ENCODE measurements at regions not wholly inside any gene's neighbourhood (a gene's known extent, or its start where the extent isn't known, plus 50 kb on each side); places are given as distances from the start of the nearest gene placed in this dataset.

DNA sequence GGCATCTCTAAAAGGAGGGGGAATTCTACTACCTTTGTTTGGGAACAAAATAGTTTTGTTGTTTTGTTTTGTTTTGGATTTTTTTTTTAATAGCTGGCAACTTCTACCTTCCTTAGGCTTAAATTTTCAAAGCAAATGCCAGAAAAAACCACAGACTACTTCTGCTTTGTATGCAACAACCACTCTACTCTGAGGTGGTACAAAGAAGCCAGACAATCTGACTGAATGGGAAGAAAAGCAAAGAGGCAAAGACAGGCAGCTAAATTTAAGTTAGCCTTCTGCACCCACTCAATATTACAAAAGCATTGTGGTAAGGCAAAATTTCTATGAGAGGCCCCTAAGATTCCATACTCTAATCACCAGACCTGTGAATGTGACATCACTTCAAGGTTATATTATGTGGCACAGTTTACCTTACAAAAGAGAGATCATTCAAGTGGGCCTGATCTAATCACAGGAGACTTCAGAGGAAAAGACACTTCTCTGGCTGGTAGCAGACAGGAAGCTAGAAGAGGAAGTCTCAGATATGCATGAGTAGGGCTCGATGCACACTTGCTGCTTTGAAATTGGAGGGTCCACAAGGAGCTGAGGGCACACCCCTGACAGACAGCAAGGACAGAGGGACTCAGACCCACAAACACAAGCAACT is 566.6 kb downstream of the RPS29 start:
- DNase-seq: no peak

DNA sequence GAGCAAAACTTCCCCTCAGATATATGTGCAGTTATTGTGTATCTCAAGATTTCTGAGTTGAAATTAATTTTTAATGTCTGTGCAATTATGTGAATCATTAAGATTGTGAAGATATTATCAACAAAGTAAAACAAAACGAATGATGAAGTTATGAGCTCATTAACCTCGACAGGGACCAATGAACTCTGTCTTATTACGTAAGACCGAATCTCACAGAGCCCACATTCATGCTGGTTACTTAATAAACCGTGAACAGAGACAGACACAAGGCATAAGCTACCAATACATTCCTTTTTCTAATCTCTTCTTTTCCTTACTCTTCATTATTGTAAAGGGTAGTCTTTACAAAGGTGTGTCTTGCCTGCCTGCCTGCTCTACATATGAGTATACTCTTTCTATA is 568.7 kb downstream of the RPS29 start:
- no peak for DNase-seq

DNA sequence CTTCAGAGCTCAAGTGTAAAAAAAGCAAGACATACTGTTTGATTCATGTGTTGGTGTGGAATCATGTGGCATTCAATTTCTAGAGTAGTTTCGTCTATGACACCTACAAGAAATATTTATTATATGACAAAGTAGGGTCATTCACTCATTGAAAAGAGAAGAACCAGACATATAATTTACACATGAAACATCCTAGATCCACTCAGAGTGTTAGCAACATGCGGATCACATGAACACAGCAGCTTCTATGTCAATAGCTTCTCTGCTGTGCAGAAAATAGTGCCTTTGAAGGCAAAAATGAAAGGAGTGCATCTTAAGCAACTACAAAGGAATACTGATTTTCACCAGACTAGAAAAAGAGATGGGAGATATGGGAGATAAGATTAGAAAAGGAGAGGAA is 569.8 kb downstream of the RPS29 start:
- DNase-seq: no peak

DNA sequence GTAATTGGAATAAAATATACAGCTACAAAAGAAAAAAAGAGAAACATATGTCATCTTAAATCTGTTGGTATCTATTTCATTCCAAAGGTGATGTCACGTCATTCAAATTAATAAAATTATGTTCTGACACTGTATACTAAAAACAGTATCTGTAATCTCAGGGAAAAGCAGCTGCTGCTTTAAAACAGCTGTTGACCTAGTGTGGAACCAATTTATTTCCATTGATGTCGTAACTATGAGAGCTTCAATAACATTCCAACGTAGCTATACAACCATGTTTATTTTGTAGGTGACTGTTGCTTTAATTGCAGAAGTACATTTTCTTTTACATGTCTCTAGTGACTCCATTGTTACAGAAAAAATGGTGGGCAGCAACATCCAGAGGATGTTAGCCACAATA is 571.7 kb downstream of the RPS29 start:
- no peak for DNase-seq

- DNase-seq: no peak
These were observed 577.8 kb downstream of the RPS29 start for GRCh38 chr14:49008363-49008762.

DNA sequence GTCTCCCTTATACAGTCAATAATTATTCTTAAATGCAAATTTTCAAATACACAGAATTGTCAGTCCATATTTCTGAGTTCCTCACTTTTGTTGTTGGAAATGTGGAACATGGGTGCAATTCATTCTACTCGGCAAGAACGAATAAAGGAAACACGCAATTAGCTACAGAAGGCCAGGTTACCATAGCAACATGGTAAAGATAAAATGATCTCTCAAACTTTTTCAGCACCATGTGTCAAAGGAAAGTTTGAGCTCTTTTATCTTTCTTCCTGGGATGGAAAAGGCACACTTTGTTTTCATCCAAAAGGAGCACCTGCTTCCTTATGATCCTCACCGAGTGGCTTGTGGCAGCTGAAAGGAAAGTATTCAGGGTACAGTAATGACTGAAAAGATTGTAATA is 595.0 kb downstream of the RPS29 start:
- DNase-seq: no peak

GRCh38 chr14:48983351-48983888 is 602.8 kb downstream of the RPS29 start:
- no peak for DNase-seq

DNA sequence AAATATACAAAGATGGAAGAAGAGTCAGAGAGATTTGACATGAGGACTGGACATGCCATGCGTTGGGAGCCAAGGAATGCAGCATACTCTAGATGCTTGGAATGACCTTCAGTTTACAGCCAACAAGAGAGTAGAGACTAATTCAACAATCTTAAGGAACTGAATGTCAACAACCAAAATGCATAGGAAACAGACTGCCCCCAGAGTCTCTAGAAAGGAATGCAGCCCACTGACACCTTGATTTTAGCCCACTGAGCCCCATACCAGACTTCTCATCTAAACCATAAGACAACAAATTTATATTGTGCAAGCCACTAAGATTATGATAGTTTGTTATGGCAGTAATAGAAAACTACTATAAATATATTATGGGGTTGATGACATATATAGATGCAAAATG is 611.2 kb downstream of the RPS29 start:
- DNase-seq: no peak

GRCh38 chr14:48973151-48973550 is 613.0 kb downstream of the RPS29 start:
- no peak for DNase-seq

DNA sequence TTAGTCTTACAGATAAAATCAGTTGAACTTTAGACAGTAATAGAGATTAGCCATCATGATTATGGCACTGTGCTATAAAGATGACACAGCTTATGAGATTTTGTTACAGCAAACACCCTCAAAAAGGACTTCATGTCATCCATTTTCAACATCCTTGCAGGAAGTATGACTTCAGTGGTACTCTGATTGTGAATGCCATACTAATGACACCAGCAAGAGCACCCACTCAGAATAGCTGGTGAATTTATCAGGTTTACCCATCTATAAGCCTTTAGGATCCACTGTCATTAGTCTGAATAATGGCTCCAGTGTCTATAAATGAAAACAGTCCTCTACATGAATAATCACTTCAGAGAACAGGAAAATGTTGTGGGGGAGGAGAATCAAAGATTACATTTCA is 615.2 kb downstream of the RPS29 start:
- no peak for DNase-seq

GRCh38 chr14:48967419-48967818 is 618.8 kb downstream of the RPS29 start:
- DNase-seq: no peak

DNA sequence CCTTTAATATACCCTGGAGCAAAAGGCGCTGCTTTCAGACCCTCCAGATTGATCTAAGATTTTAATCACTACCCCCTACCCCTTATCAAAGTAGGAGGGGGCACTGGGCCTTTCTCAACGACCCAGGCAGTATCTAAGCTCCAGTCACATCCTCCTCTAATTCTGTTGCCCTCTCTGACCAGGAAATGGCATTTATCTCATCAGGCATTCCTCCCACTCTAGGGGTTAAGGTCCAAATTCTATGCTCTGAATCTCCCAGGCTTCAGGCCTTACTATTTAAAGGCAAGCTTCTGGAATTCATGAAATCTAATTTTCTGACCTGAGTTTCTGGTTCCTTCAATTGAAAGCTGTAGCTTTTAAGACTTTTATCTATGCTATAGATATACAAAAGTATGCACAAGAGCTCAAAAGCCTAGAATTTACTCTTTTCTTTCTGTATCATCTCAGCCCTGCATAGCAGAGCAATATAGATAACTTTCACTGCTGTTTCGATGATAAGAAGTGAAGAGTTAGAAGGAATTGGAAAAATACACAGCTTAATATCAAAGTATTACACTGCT is 622.9 kb downstream of the RPS29 start:
- DNase-seq: no peak

DNA sequence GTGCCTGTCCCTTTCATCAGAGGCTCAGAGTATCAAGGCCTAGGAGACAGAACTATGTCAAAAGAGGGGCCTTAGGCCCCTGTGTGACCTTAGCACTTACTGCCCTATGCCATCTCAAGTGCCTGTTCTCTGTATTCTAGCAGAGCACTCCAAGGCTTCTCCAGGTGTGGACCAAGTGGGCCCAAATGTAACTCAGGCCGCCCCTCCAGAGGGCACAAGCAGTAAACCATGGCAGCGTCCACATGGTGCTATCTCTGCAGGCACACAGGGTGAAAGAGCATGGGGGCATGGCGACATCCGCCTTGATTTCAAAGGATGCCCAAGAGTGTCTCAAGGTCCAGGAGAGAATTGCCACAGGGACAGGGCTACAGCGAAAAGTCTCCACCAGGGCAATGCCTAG is 628.7 kb downstream of the RPS29 start:
- no peak for DNase-seq

DNA sequence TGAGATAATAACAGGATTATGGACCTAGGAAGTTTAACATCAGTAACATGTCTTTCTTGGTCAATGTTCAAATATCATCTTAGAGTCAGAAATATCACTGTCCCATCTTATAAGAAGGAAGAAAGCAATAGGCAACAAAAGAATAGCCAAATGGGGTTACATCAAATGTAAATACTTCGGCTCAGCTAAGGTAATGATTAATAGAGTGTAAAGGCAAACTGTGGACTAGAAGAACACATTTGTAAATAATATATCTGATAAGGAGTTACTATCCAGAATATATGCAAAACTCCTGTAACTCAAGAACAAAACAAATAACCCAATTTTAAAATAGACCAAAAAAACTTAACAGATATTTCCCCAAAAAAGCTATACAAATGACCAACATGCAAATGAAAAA is 630.3 kb downstream of the RPS29 start:
- no peak for DNase-seq

GRCh38 chr14:48954446-48954845 is 631.7 kb downstream of the RPS29 start:
- no peak for DNase-seq

GRCh38 chr14:48944809-48945208 is 641.4 kb downstream of the RPS29 start:
- DNase-seq: no peak

GRCh38 chr14:48943913-48944312 is 642.3 kb downstream of the RPS29 start:
- DNase-seq: no peak

GRCh38 chr14:48937541-48938195 is 648.5 kb downstream of the RPS29 start:
- peak in 11 of 56 donors; percentile 1 to 35 (median 9) for DNase-seq

DNA sequence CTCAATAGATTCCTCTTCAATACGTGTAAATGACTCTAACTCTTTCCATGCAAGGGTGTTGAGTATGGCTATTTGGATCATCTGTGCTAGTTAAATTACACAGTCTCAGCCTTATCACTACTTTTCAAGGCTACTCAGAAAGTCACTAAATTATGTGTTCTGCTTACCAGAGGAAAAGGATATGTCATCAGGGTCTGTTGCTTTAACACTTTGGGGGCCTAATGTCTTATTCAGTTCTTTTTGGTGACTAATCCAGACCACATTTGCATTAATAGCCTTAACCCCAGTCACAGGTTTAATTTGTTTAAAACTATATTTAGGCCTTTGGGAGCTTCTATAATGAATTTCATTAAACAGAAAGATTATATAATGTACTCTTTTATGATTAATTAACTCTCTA is 649.3 kb downstream of the RPS29 start:
- no peak for DNase-seq

DNA sequence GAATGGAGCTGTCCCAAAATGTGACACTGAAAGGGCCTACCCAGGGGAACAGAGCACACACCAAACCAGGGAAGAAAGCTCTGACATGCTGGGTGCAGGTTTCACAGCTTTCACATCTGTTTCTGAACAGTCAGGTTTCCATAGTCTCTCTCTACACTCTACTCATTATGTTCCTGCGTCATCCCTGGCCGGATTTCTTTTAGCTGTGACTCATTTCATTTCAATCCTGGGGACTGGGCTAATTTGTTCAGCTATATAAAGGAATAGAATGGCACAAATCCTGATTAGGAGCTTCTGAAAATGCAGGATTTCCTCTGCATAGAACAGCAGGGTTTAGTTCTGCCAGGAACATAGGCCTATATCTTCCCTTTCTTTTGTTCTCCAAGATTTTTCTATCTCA is 649.8 kb downstream of the RPS29 start:
- peak in 3 of 56 donors; percentile 2 to 6 (median 5) for DNase-seq

DNA sequence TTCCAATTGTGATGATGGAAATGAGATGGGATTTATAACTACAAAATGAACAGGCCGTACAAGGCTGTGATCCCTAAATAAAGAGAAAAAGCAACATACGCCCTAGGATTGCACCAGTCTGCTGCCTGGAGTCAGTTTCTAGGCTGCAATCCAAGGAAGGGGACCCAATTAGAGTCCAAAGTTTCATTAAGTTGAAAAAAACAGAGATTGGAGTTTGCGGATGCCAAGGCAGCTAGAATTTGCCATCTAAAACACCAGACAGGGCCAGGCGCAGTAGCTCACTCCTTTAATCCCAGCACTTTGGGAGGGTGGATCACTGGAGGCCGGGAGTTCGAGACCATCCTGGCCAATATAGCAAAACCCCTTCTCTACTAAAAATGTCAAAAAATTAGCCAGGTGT is 661.0 kb downstream of the RPS29 start:
- peak in 14 of 56 donors; percentile 2 to 51 (median 18) for DNase-seq

DNA sequence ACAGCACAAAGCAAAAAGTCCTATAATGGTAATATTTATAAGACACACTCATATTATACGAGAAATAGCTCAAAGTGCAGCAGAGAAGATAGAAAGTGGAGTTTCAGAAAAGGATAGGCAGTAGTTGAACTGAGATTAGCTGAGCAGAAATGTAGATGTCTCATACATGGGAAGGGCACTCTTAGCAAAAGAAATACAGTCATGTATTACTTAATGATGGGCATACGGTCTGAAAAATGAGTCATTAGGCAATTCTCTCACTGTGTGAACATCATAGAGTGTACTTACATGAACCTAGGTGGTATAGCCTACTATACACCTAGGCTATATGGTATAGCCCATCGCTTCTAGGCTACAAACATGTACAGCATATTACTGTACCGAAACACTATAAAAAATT is 671.3 kb downstream of the RPS29 start:
- no peak for DNase-seq

DNA sequence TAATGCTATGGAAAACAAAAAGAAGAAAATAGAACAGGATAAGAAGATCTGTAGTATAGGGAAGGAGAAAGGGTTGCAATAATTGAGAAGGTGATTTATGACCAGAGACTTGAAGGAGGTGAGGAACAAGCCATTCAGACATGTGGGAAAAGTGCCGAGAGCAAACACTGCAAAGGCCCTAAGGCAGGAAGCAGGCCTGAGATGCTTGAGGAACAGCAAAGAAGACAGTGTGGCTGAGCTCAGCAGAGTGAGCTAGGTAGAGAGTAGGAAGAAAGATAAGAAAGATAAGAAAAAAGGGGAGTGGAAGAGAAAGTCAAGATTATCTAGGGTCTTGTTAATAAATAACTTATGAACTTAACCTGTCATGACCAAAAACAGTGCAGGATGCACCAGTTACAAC is 671.8 kb downstream of the RPS29 start:
- no peak for DNase-seq

Measured in amygdala (tissue), 56 donors.